Naive B cell (primary cell): ENCODE measurements at regions not wholly inside any gene's neighbourhood (a gene's known extent, or its start where the extent isn't known, plus 50 kb on each side); places are given as distances from the start of the nearest gene placed in this dataset.

Source experiments
- ATAC-seq, 2 donors: fragments of 150-1000 bp; cut with Tn5 transposase; 2 replicates each; pipeline ENCODE4 v1.10.0; 2021; ENCODE audit warnings: low read depth in 2 of 2, mild to moderate bottlenecking in 2 of 2, moderate library complexity in 2 of 2
- DNase-seq: peaks from one replicate; pipeline ENCODE4 v3.0.0; 2022
- H3K27ac Mint-ChIP-seq, 6 donors: one replicate each; pipeline ENCODE4 v1.8.0; 2020 to 2022; ENCODE audit warnings: mild to moderate bottlenecking in 6 of 6, mixed read lengths in 6 of 6, moderate library complexity in 5 of 6, inconsistent platforms in 2 of 6
- H3K27me3 Mint-ChIP-seq, 3 donors: one replicate each; pipeline ENCODE4 v1.8.0; 2021 to 2022; ENCODE audit warnings: mixed read lengths in 3 of 3, mild to moderate bottlenecking in 1 of 3
- H3K36me3 Mint-ChIP-seq, 2 donors: one replicate each; pipeline ENCODE4 v1.8.0; 2020 to 2022; ENCODE audit warnings: mixed read lengths in 2 of 2, inconsistent platforms in 1 of 2, mild to moderate bottlenecking in 1 of 2
- H3K4me1 Mint-ChIP-seq, 3 donors: one replicate each; pipeline ENCODE4 v1.8.0; 2020 to 2022; ENCODE audit warnings: mixed read lengths in 3 of 3, inconsistent platforms in 1 of 3, mild to moderate bottlenecking in 1 of 3, moderate library complexity in 1 of 3
- H3K4me3 Mint-ChIP-seq, 8 donors: one replicate each; pipeline ENCODE4 v1.8.0; 2020 to 2022; ENCODE audit warnings: mild to moderate bottlenecking in 8 of 8, mixed read lengths in 8 of 8, moderate library complexity in 8 of 8, inconsistent platforms in 2 of 8
- H3K9me3 Mint-ChIP-seq, 7 donors: one replicate each; pipeline ENCODE4 v1.8.0; 2020 to 2022; ENCODE audit warnings: mixed read lengths in 7 of 7, mild to moderate bottlenecking in 5 of 7, inconsistent platforms in 2 of 7, moderate library complexity in 1 of 7

GRCh38 chr2:116061023-116061422, 1618.6 kb downstream of the DPP10 start:
- no peak for ATAC-seq

GRCh38 chr2:116073731-116074130, 1631.3 kb downstream of the DPP10 start:
- Mint-ChIP-seq H3K27ac (no peak overlapping the region), H3K4me3 (no peak overlapping the region), H3K4me1 (no peaks in the 10 kb centered on the region), H3K36me3 (no peaks in the 10 kb centered on the region), H3K9me3 (peaks cover 3 to 15% (median 6%) of the 10 kb centered on the region in 7 donors), H3K27me3 (no peaks in the 10 kb centered on the region)
- ATAC-seq (no peak), DNase-seq (no peak)

More at GRCh38 chr2:116061023-116061422, 1618.6 kb downstream of the DPP10 start:
- DNase-seq, result no peak
- no peak overlapping the region for H3K27ac Mint-ChIP-seq
- H3K27me3 Mint-ChIP-seq, result no peaks in the 10 kb centered on the region
- no peaks in the 10 kb centered on the region for H3K36me3 Mint-ChIP-seq
- no peaks in the 10 kb centered on the region for H3K4me1 Mint-ChIP-seq
- no peak overlapping the region for H3K4me3 Mint-ChIP-seq
- H3K9me3 Mint-ChIP-seq, result peaks cover 0 to 12% (median 2%) of the 10 kb centered on the region in 7 donors

- no peaks in the 10 kb centered on the region for H3K27me3 Mint-ChIP-seq
- DNase-seq, result no peak
- H3K4me3 Mint-ChIP-seq, result peak overlapping the region in 1 of 8 donors; percentile 54
- H3K27ac Mint-ChIP-seq, result no peak overlapping the region
- no peak for ATAC-seq
- no peaks in the 10 kb centered on the region for H3K36me3 Mint-ChIP-seq
- H3K4me1 Mint-ChIP-seq, result no peaks in the 10 kb centered on the region
- H3K9me3 Mint-ChIP-seq, result peaks cover 2 to 11% (median 5%) of the 10 kb centered on the region in 7 donors
These were observed 1631.7 kb downstream of the DPP10 start for GRCh38 chr2:116074161-116074560.

GRCh38 chr2:116088236-116088635, 1645.8 kb downstream of the DPP10 start:
- peaks cover 0 to 24% (median 6%) of the 10 kb centered on the region in 7 donors for H3K9me3 Mint-ChIP-seq
- no peaks in the 10 kb centered on the region for H3K4me1 Mint-ChIP-seq
- no peak overlapping the region for H3K27ac Mint-ChIP-seq
- no peaks in the 10 kb centered on the region for H3K27me3 Mint-ChIP-seq
- H3K36me3 Mint-ChIP-seq, result no peaks in the 10 kb centered on the region
- ATAC-seq (no peak), DNase-seq (no peak)
- no peak overlapping the region for H3K4me3 Mint-ChIP-seq

- no peak for ATAC-seq
- Mint-ChIP-seq H3K27me3 (no peaks in the 10 kb centered on the region), H3K9me3 (peaks cover 4 to 20% (median 12%) of the 10 kb centered on the region in 7 donors), H3K36me3 (no peaks in the 10 kb centered on the region), H3K4me1 (no peaks in the 10 kb centered on the region), H3K27ac (no peak overlapping the region), H3K4me3 (no peak overlapping the region)
- no peak for DNase-seq
These were observed 1651.8 kb downstream of the DPP10 start for GRCh38 chr2:116094196-116094595.

GRCh38 chr2:116095636-116096035, 1653.2 kb downstream of the DPP10 start:
- Mint-ChIP-seq H3K27me3 (no peaks in the 10 kb centered on the region), H3K27ac (no peak overlapping the region), H3K4me1 (no peaks in the 10 kb centered on the region), H3K9me3 (peaks cover 4 to 22% (median 10%) of the 10 kb centered on the region in 7 donors), H3K36me3 (no peaks in the 10 kb centered on the region), H3K4me3 (no peak overlapping the region)
- no peak for DNase-seq
- ATAC-seq, result no peak

- Mint-ChIP-seq H3K27ac (no peak overlapping the region), H3K36me3 (no peaks in the 10 kb centered on the region), H3K27me3 (no peaks in the 10 kb centered on the region), H3K4me1 (no peaks in the 10 kb centered on the region), H3K9me3 (peaks cover 0 to 16% (median 6%) of the 10 kb centered on the region in 7 donors), H3K4me3 (no peak overlapping the region)
- ATAC-seq (no peak), DNase-seq (no peak)
These were observed 1655.6 kb downstream of the DPP10 start for GRCh38 chr2:116098049-116098448.

- ATAC-seq, result no peak
- H3K36me3 Mint-ChIP-seq, result no peaks in the 10 kb centered on the region
- H3K9me3 Mint-ChIP-seq, result peaks cover 0 to 13% (median 3%) of the 10 kb centered on the region in 7 donors
- no peak overlapping the region for H3K27ac Mint-ChIP-seq
- no peak for DNase-seq
- H3K4me1 Mint-ChIP-seq, result no peaks in the 10 kb centered on the region
- H3K27me3 Mint-ChIP-seq, result no peaks in the 10 kb centered on the region
- no peak overlapping the region for H3K4me3 Mint-ChIP-seq
These were observed 1667.0 kb downstream of the DPP10 start for GRCh38 chr2:116109471-116109870.

GRCh38 chr2:116117845-116118244, 1675.4 kb downstream of the DPP10 start:
- Mint-ChIP-seq H3K9me3 (peaks cover 0 to 10% (median 9%) of the 10 kb centered on the region in 7 donors), H3K27me3 (no peaks in the 10 kb centered on the region), H3K4me3 (no peak overlapping the region), H3K4me1 (no peaks in the 10 kb centered on the region), H3K27ac (no peak overlapping the region), H3K36me3 (no peaks in the 10 kb centered on the region)
- ATAC-seq (no peak), DNase-seq (no peak)

GRCh38 chr2:116132833-116133232, 1681.7 kb upstream of the DDX18 start:
- Mint-ChIP-seq H3K36me3 (no peaks in the 10 kb centered on the region), H3K4me3 (no peak overlapping the region), H3K4me1 (no peaks in the 10 kb centered on the region), H3K9me3 (peaks cover 0 to 12% (median 4%) of the 10 kb centered on the region in 7 donors), H3K27me3 (no peaks in the 10 kb centered on the region), H3K27ac (no peak overlapping the region)
- ATAC-seq (no peak), DNase-seq (no peak)

GRCh38 chr2:116133381-116133942, 1681.0 kb upstream of the DDX18 start:
- ATAC-seq, result no peak
- Mint-ChIP-seq H3K36me3 (no peaks in the 10 kb centered on the region), H3K9me3 (peaks cover 0 to 12% (median 7%) of the 10 kb centered on the region in 7 donors), H3K27me3 (no peaks in the 10 kb centered on the region), H3K4me3 (no peak overlapping the region), H3K4me1 (no peaks in the 10 kb centered on the region), H3K27ac (no peak overlapping the region)
- DNase-seq, result no peak

- Mint-ChIP-seq H3K27me3 (no peaks in the 10 kb centered on the region), H3K36me3 (no peaks in the 10 kb centered on the region)
These were observed 1672.5 kb upstream of the DDX18 start for GRCh38 chr2:116141891-116142474.

GRCh38 chr2:116142644-116143227, 1671.8 kb upstream of the DDX18 start:
- ATAC-seq (no peak), DNase-seq (no peak)
- no peaks in the 10 kb centered on the region for H3K27me3 Mint-ChIP-seq
- H3K36me3 Mint-ChIP-seq, result no peaks in the 10 kb centered on the region
- peaks cover 0 to 19% (median 10%) of the 10 kb centered on the region in 7 donors for H3K9me3 Mint-ChIP-seq
- H3K27ac Mint-ChIP-seq, result no peak overlapping the region
- H3K4me3 Mint-ChIP-seq, result no peak overlapping the region
- H3K4me1 Mint-ChIP-seq, result no peaks in the 10 kb centered on the region

More at GRCh38 chr2:116141891-116142474, 1672.5 kb upstream of the DDX18 start:
- ATAC-seq (no peak), DNase-seq (no peak)
- H3K4me3 Mint-ChIP-seq, result no peak overlapping the region
- no peak overlapping the region for H3K27ac Mint-ChIP-seq
- H3K4me1 Mint-ChIP-seq, result no peaks in the 10 kb centered on the region
- peaks cover 0 to 19% (median 11%) of the 10 kb centered on the region in 7 donors for H3K9me3 Mint-ChIP-seq

GRCh38 chr2:116145031-116145430, 1669.5 kb upstream of the DDX18 start:
- ATAC-seq, result no peak
- H3K27me3 Mint-ChIP-seq, result no peaks in the 10 kb centered on the region
- DNase-seq, result no peak
- no peak overlapping the region for H3K27ac Mint-ChIP-seq
- H3K9me3 Mint-ChIP-seq, result peaks cover 0 to 27% (median 7%) of the 10 kb centered on the region in 7 donors
- H3K4me3 Mint-ChIP-seq, result no peak overlapping the region
- H3K36me3 Mint-ChIP-seq, result no peaks in the 10 kb centered on the region
- H3K4me1 Mint-ChIP-seq, result no peaks in the 10 kb centered on the region
